H9 (cell line): ENCODE measurements at regions not wholly inside any gene's neighbourhood (a gene's known extent, or its start where the extent isn't known, plus 50 kb on each side); places are given as distances from the start of the nearest gene placed in this dataset.
"Not testable (repeated sequence)": the region's sequence is repeated elsewhere in the genome, so short reads cannot be mapped to it uniquely, and the experiment has no call there.

Experiments used
- DNase-seq: peaks from one replicate; pipeline ENCODE4 v3.0.0-alpha.2; 2017
- H2AFZ ChIP-seq: one replicate; pipeline ENCODE4 v1.6.1; 2013; ENCODE audit warnings: mild to moderate bottlenecking, low read length, control low read depth, moderate library complexity
- H2AK5ac ChIP-seq: 2 replicates; pipeline ENCODE4 v1.6.1; 2013; ENCODE audit warnings: low read length, control low read depth, mixed read lengths; ENCODE audit not compliant: insufficient read length
- H2BK120ac ChIP-seq: one replicate; pipeline ENCODE4 v1.6.1; 2013; ENCODE audit warnings: low read depth, mild to moderate bottlenecking, low read length, control low read depth, inconsistent platforms; ENCODE audit not compliant: poor library complexity, severe bottlenecking
- H2BK12ac ChIP-seq: 2 replicates; pipeline ENCODE4 v1.6.1; 2013; ENCODE audit warnings: low read length, control low read depth, mixed read lengths, low read depth; ENCODE audit not compliant: insufficient read length
- H2BK15ac ChIP-seq: 2 replicates; pipeline ENCODE4 v1.6.1; 2013; ENCODE audit warnings: low read depth, low read length, control low read depth
- H2BK20ac ChIP-seq: one replicate; pipeline ENCODE4 v1.6.1; 2013; ENCODE audit warnings: low read depth, mild to moderate bottlenecking, low read length, control low read depth, inconsistent platforms; ENCODE audit not compliant: poor library complexity, severe bottlenecking
- H2BK5ac ChIP-seq: 2 replicates; pipeline ENCODE4 v1.6.1; 2013; ENCODE audit warnings: low read length, control low read depth, mixed read lengths; ENCODE audit not compliant: insufficient read length
- H3K14ac ChIP-seq: 2 replicates; pipeline ENCODE4 v1.6.1; 2013; ENCODE audit warnings: low read length, control low read depth; ENCODE audit not compliant: insufficient read depth
- H3K18ac ChIP-seq: 2 replicates; pipeline ENCODE4 v1.6.1; 2013; ENCODE audit warnings: low read depth, mild to moderate bottlenecking, mixed read lengths, low read length, control low read depth; ENCODE audit not compliant: insufficient read length
- H3K23ac ChIP-seq: 2 replicates; pipeline ENCODE4 v1.6.1; 2013; ENCODE audit warnings: low read length, control low read depth, mixed read lengths, low read depth; ENCODE audit not compliant: insufficient read length
- H3K23me2 ChIP-seq: 2 replicates; pipeline ENCODE4 v1.6.1; 2013; ENCODE audit warnings: low read depth, mild to moderate bottlenecking, mixed read lengths, low read length, control low read depth; ENCODE audit not compliant: insufficient read length, poor library complexity, severe bottlenecking
- H3K27ac ChIP-seq: 2 replicates; pipeline ENCODE4 v1.5.1; 2013; ENCODE audit warnings: low read length, control low read depth, mixed read lengths, low read depth; ENCODE audit not compliant: insufficient read length
- H3K27me3 ChIP-seq: 2 replicates; pipeline ENCODE4 v1.6.1; 2013; ENCODE audit warnings: low read length, control low read depth, inconsistent platforms; ENCODE audit not compliant: insufficient read depth
- H3K4ac ChIP-seq: 2 replicates; pipeline ENCODE4 v1.6.1; 2013; ENCODE audit warnings: low read depth, mild to moderate bottlenecking, control low read depth, inconsistent platforms, low read length, moderate library complexity
- H3K4me1 ChIP-seq: 2 replicates; pipeline ENCODE4 v1.6.1; 2013; ENCODE audit warnings: low read length, control low read depth, inconsistent platforms; ENCODE audit not compliant: insufficient read depth
- H3K4me2 ChIP-seq: 2 replicates; pipeline ENCODE4 v1.6.1; 2013; ENCODE audit warnings: low read length, control low read depth, mixed read lengths; ENCODE audit not compliant: insufficient read length, insufficient read depth
- H3K56ac ChIP-seq: 2 replicates; pipeline ENCODE4 v1.6.1; 2013; ENCODE audit warnings: low read depth, mild to moderate bottlenecking, mixed read lengths, low read length, control low read depth; ENCODE audit not compliant: insufficient read length
- H3K79me1 ChIP-seq: 2 replicates; pipeline ENCODE4 v1.6.1; 2013; ENCODE audit warnings: low read depth, mild to moderate bottlenecking, moderate library complexity, low read length, control low read depth, inconsistent platforms; ENCODE audit not compliant: insufficient read depth, poor library complexity, severe bottlenecking
- H3K79me2 ChIP-seq: 2 replicates; pipeline ENCODE4 v1.6.1; 2013; ENCODE audit warnings: low read length, control low read depth, inconsistent platforms; ENCODE audit not compliant: insufficient read depth
- H3K9ac ChIP-seq: 2 replicates; pipeline ENCODE4 v1.6.1; 2013; ENCODE audit warnings: low read length, control low read depth, mixed read lengths; ENCODE audit not compliant: insufficient read length; ENCODE audit errors: extremely low read depth
- H3K9me3 ChIP-seq: one replicate; pipeline ENCODE4 v1.6.1; 2013; ENCODE audit warnings: low read depth, low read length, inconsistent platforms; ENCODE audit not compliant: control insufficient read depth
- H3T11ph ChIP-seq: one replicate; pipeline ENCODE4 v1.6.1; 2013; ENCODE audit warnings: mild to moderate bottlenecking, low read length, control low read depth, inconsistent platforms
- H4K20me1 ChIP-seq: one replicate; pipeline ENCODE4 v1.6.1; 2013; ENCODE audit not compliant: control insufficient read depth, insufficient read length, insufficient read depth
- H4K5ac ChIP-seq: 2 replicates; pipeline ENCODE4 v1.6.1; 2013; ENCODE audit warnings: low read depth, mild to moderate bottlenecking, mixed read lengths, low read length, control low read depth; ENCODE audit not compliant: insufficient read length
- H4K8ac ChIP-seq: replicated peaks from 2 replicates; pipeline ENCODE4 v1.6.1; 2013; ENCODE audit warnings: low read length, control low read depth, mixed read lengths, low read depth; ENCODE audit not compliant: insufficient read length
- H4K91ac ChIP-seq: 2 replicates; pipeline ENCODE4 v1.6.1; 2013; ENCODE audit warnings: low read depth, mild to moderate bottlenecking, moderate library complexity, mixed read lengths, low read length, control low read depth; ENCODE audit not compliant: insufficient read length
- H3K27ac Mint-ChIP-seq, 3 experiments: 2 replicates in 2 of 3; 3 replicates in 1 of 3; pipeline ENCODE4 v1.8.0; 2020 to 2021; ENCODE audit warnings: mixed read lengths in 3 of 3, mild to moderate bottlenecking in 1 of 3, moderate library complexity in 1 of 3
- H3K27me3 Mint-ChIP-seq: 2 replicates; pipeline ENCODE4 v1.8.0; 2021; ENCODE audit warnings: low read depth, mild to moderate bottlenecking, moderate library complexity, mixed read lengths
- H3K36me3 Mint-ChIP-seq, 3 experiments: 2 replicates in 2 of 3; 3 replicates in 1 of 3; pipeline ENCODE4 v1.8.0; 2020 to 2021; ENCODE audit warnings: low read depth in 3 of 3, mixed read lengths in 3 of 3; ENCODE audit not compliant: insufficient read depth in 1 of 3
- H3K4me1 Mint-ChIP-seq, 2 experiments: 2 replicates each; pipeline ENCODE4 v1.8.0; 2020; ENCODE audit warnings: mixed read lengths in 2 of 2
- H3K4me3 Mint-ChIP-seq, 2 experiments: 2 replicates in 1 of 2; 3 replicates in 1 of 2; pipeline ENCODE4 v1.8.0; 2020 to 2021; ENCODE audit warnings: mild to moderate bottlenecking in 2 of 2, mixed read lengths in 2 of 2, moderate library complexity in 1 of 2
- H3K9me3 Mint-ChIP-seq, 2 experiments: 2 replicates in 1 of 2; 3 replicates in 1 of 2; pipeline ENCODE4 v1.8.0; 2020; ENCODE audit warnings: mild to moderate bottlenecking in 2 of 2, mixed read lengths in 2 of 2, moderate library complexity in 1 of 2
- CTCF ChIP-seq: fragments of 200-600 bp; sonication (generic); conservative IDR thresholded peaks from 3 replicates; pipeline ENCODE4 v1.8.0; 2021; ENCODE audit warnings: antibody characterized with exemption, mild to moderate bottlenecking
- WGBS: extraction: QIAGEN DNeasy Blood & Tissue Kit; methylation state at CpG from one replicate; pipeline ENCODE4 v1.1.7; 2013; ENCODE audit warnings: missing lambda C conversion rate, low lambda C conversion rate, mixed read lengths; ENCODE audit not compliant: insufficient read length; ENCODE audit errors: extremely low coverage; 5-methylcytosine and 5-hydroxymethylcytosine counted together

- no peak overlapping the region for H3K56ac ChIP-seq
- no peaks in the 10 kb centered on the region for H3K79me2 ChIP-seq
These were observed 393.9 kb upstream of the RIOK2 start for GRCh38 chr5:97576956-97577355.

DNA sequence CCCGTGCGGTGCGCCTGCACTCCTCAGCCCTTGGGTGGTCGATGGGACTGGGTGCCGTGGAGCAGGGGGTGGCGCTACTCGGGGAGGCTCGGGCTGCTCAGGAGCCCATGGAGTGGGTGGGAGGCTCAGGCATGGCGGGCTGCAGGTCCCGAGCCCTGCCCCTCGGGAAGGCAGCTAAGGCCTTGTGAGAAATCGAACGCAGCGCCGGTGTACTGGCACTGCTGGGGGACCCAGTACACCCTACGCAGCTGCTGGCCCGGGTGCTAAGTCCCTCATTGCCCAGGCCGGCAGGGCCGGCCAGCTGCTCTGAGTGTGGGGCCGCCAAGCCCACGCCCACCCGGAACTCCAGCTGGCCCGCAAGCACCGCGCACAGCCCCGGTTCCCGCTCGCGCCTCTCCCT is 396.9 kb upstream of the RIOK2 start:
- not testable (repeated sequence) for H3K9me3 Mint-ChIP-seq, H3K4me3 Mint-ChIP-seq, H3K9ac ChIP-seq, H2AFZ ChIP-seq, H2BK15ac ChIP-seq, H3K18ac ChIP-seq, H2BK120ac ChIP-seq, H3K23ac ChIP-seq, H2AK5ac ChIP-seq, DNase-seq, H2BK5ac ChIP-seq, H3K14ac ChIP-seq, H4K20me1 ChIP-seq, H3K9me3 ChIP-seq, H3K27ac ChIP-seq, H3K23me2 ChIP-seq, H4K8ac ChIP-seq, H3K56ac ChIP-seq, H3T11ph ChIP-seq, H3K4me2 ChIP-seq, H4K5ac ChIP-seq, H3K27ac Mint-ChIP-seq, H3K79me2 ChIP-seq, H3K4me1 ChIP-seq, H3K27me3 Mint-ChIP-seq, H3K36me3 Mint-ChIP-seq, H4K91ac ChIP-seq, H2BK12ac ChIP-seq, H3K4ac ChIP-seq, H3K4me1 Mint-ChIP-seq, H3K27me3 ChIP-seq, H3K79me1 ChIP-seq, H2BK20ac ChIP-seq
- WGBS = no CpG with 5 or more reads among the region's 29 CpGs

More at GRCh38 chr5:97576956-97577355, 393.9 kb upstream of the RIOK2 start:
- Histone ChIP-seq H3K9me3 (no peaks in the 10 kb centered on the region), H4K91ac (no peak overlapping the region), H3K4me1 (no peaks in the 10 kb centered on the region), H2AFZ (no peak overlapping the region), H4K8ac (no peak overlapping the region), H3K18ac (no peak overlapping the region), H3K23ac (no peak overlapping the region), H3K4me2 (no peak overlapping the region), H4K5ac (no peak overlapping the region), H2AK5ac (no peak overlapping the region), H4K20me1 (no peaks in the 10 kb centered on the region), H3T11ph (no peak overlapping the region), H3K14ac (no peak overlapping the region), H2BK5ac (no peak overlapping the region), H3K4ac (no peak overlapping the region), H3K23me2 (no peaks in the 10 kb centered on the region), H3K9ac (no peak overlapping the region), H2BK12ac (no peak overlapping the region), H3K27ac (no peak overlapping the region), H2BK20ac (no peak overlapping the region), H3K79me1 (no peaks in the 10 kb centered on the region), H3K27me3 (no peaks in the 10 kb centered on the region), H2BK15ac (no peak overlapping the region), H2BK120ac (no peak overlapping the region)
- H3K27me3 Mint-ChIP-seq = no peaks in the 10 kb centered on the region
- DNase-seq = no peak
- no CpG with 5 or more reads among the region's 2 CpGs for WGBS
- H3K9me3 Mint-ChIP-seq = peaks cover 5 to 10% of the 10 kb centered on the region in 2 experiments; a peak in 4 of 5 replicates
- no peak for TF ChIP-seq CTCF
- peaks cover 4 to 12% (median 10%) of the 10 kb centered on the region in 3 experiments; a peak in 6 of 7 replicates for H3K36me3 Mint-ChIP-seq
- H3K4me1 Mint-ChIP-seq = peaks cover 0 to 3% of the 10 kb centered on the region in 2 experiments; a peak in 1 of 4 replicates
- H3K27ac Mint-ChIP-seq = no peak overlapping the region
- H3K4me3 Mint-ChIP-seq = no peak overlapping the region
